Endodermal cell (in vitro differentiated cells): ENCODE measurements at regions not wholly inside any gene's neighbourhood (a gene's known extent, or its start where the extent isn't known, plus 50 kb on each side); places are given as distances from the start of the nearest gene placed in this dataset.

Source experiments
- DNase-seq: peaks from one replicate; pipeline ENCODE4 v3.0.0-alpha.2; 2017
- H3K27ac ChIP-seq: 2 replicates; pipeline ENCODE4 v1.5.1; 2013; ENCODE audit warnings: mild to moderate bottlenecking, low read depth, low read length, moderate library complexity
- H3K27me3 ChIP-seq: 2 replicates; pipeline ENCODE4 v1.6.1; 2013; ENCODE audit warnings: mild to moderate bottlenecking, low read length, moderate library complexity; ENCODE audit not compliant: insufficient read depth, control insufficient read depth, poor library complexity, severe bottlenecking
- H3K36me3 ChIP-seq: 2 replicates; pipeline ENCODE4 v1.7.0; 2013; ENCODE audit warnings: mild to moderate bottlenecking, low read length, moderate library complexity; ENCODE audit not compliant: control insufficient read depth, insufficient read depth
- H3K4me1 ChIP-seq: one replicate; pipeline ENCODE4 v1.7.0; 2013; ENCODE audit warnings: low read length; ENCODE audit not compliant: control insufficient read depth, insufficient read depth
- H3K4me3 ChIP-seq: 2 replicates; pipeline ENCODE4 v1.5.1; 2013; ENCODE audit warnings: mild to moderate bottlenecking, low read length, moderate library complexity
- H3K9ac ChIP-seq: 2 replicates; pipeline ENCODE4 v1.6.1; 2013; ENCODE audit warnings: mild to moderate bottlenecking, low read length, moderate library complexity; ENCODE audit not compliant: poor library complexity, severe bottlenecking; ENCODE audit errors: extremely low read depth
- H3K9me3 ChIP-seq: 2 replicates; pipeline ENCODE4 v1.6.1; 2013; ENCODE audit warnings: mild to moderate bottlenecking, low read length, moderate library complexity; ENCODE audit not compliant: control insufficient read depth
- H3K27ac Mint-ChIP-seq: 2 replicates; pipeline ENCODE4 v1.8.0; 2020; ENCODE audit warnings: mixed read lengths
- H3K27me3 Mint-ChIP-seq: 2 replicates; pipeline ENCODE4 v1.8.0; 2021; ENCODE audit warnings: mild to moderate bottlenecking, mixed read lengths; ENCODE audit not compliant: insufficient read depth
- H3K36me3 Mint-ChIP-seq: 2 replicates; pipeline ENCODE4 v1.8.0; 2020; ENCODE audit warnings: low read depth, mixed read lengths
- H3K4me1 Mint-ChIP-seq: 2 replicates; pipeline ENCODE4 v1.8.0; 2020; ENCODE audit warnings: mixed read lengths
- H3K4me3 Mint-ChIP-seq: 2 replicates; pipeline ENCODE4 v1.8.0; 2020; ENCODE audit warnings: mild to moderate bottlenecking, moderate library complexity, mixed read lengths
- H3K9me3 Mint-ChIP-seq: 2 replicates; pipeline ENCODE4 v1.8.0; 2020; ENCODE audit warnings: mild to moderate bottlenecking, mixed read lengths
- WGBS, 2 experiments: methylation state at CpG; one replicate each; pipeline versions ENCODE4 v1.1.5 to v1.1.7; 2013; ENCODE audit warnings: missing lambda C conversion rate in 2 of 2, mixed read lengths in 1 of 2; ENCODE audit not compliant: insufficient coverage in 1 of 2, insufficient read length in 1 of 2; 5-methylcytosine and 5-hydroxymethylcytosine counted together
- TF ChIP-seq, protein P1 (sequence below): fragments of 200-600 bp; sonication (generic); conservative IDR thresholded peaks from 2 replicates; pipeline ENCODE4 v1.5.0; 2021; ENCODE audit warnings: antibody characterized with exemption, mild to moderate bottlenecking

DNA sequence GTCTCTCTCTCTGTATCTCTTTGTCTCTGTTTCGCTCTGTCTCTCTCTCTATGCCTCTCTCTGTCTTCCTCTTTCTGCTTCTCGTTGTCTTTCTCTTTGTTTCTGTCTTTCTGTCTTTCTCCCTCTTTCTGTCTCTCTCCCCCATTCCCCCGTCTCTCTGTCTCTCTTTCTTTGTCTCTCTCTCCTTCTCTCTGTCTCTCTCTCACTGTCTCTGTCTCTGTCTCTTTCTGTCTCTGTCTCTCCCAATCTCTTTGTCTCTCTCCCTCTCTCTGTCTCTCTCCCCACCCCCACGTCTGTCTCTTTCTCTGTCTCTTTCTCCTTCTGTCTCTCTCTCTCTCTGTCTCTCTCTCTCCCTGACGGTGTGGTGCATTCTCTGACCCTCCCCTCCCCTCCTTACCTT lies 71.9 kb upstream of the ZNF516 start:
- H3K27me3 Mint-ChIP-seq: peaks cover 7% of the 10 kb centered on the region
- WGBS, 2 experiments: 79 to 87% methylated on average over 5 of the region's 5 CpGs
- TF ChIP-seq, protein P1, sequence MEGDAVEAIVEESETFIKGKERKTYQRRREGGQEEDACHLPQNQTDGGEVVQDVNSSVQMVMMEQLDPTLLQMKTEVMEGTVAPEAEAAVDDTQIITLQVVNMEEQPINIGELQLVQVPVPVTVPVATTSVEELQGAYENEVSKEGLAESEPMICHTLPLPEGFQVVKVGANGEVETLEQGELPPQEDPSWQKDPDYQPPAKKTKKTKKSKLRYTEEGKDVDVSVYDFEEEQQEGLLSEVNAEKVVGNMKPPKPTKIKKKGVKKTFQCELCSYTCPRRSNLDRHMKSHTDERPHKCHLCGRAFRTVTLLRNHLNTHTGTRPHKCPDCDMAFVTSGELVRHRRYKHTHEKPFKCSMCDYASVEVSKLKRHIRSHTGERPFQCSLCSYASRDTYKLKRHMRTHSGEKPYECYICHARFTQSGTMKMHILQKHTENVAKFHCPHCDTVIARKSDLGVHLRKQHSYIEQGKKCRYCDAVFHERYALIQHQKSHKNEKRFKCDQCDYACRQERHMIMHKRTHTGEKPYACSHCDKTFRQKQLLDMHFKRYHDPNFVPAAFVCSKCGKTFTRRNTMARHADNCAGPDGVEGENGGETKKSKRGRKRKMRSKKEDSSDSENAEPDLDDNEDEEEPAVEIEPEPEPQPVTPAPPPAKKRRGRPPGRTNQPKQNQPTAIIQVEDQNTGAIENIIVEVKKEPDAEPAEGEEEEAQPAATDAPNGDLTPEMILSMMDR: no peak
- H3K4me1 Mint-ChIP-seq: peaks cover 4% of the 10 kb centered on the region
- no peaks in the 10 kb centered on the region for H3K9me3 ChIP-seq
- no peaks in the 10 kb centered on the region for H3K27me3 ChIP-seq
- H3K9me3 Mint-ChIP-seq: no peaks in the 10 kb centered on the region
- no peaks in the 10 kb centered on the region for H3K36me3 ChIP-seq
- H3K4me1 ChIP-seq: no peaks in the 10 kb centered on the region
- DNase-seq: no peak
- H3K4me3 ChIP-seq: no peak overlapping the region
- H3K4me3 Mint-ChIP-seq: no peak overlapping the region
- no peak overlapping the region for H3K27ac Mint-ChIP-seq
- no peak overlapping the region for H3K9ac ChIP-seq
- no peak overlapping the region for H3K27ac ChIP-seq
- H3K36me3 Mint-ChIP-seq: no peaks in the 10 kb centered on the region

GRCh38 chr18:76565238-76566173 lies 70.5 kb upstream of the ZNF516 start:
- H3K27ac Mint-ChIP-seq: no peak overlapping the region
- no peak overlapping the region for H3K27ac ChIP-seq
- H3K4me3 ChIP-seq: peak overlapping the region; percentile 5
- WGBS, 2 experiments: 56 to 63% methylated on average over 22 to 23 of the region's 23 CpGs
- no peaks in the 10 kb centered on the region for H3K36me3 Mint-ChIP-seq
- H3K4me1 ChIP-seq: no peaks in the 10 kb centered on the region
- H3K27me3 Mint-ChIP-seq: peaks cover 7% of the 10 kb centered on the region
- H3K9me3 ChIP-seq: no peaks in the 10 kb centered on the region
- H3K36me3 ChIP-seq: no peaks in the 10 kb centered on the region
- no peaks in the 10 kb centered on the region for H3K9me3 Mint-ChIP-seq
- TF ChIP-seq, protein P1: no peak
- peaks cover 4% of the 10 kb centered on the region for H3K4me1 Mint-ChIP-seq
- peak; percentile 89 for DNase-seq
- peak overlapping the region; percentile 17 for H3K4me3 Mint-ChIP-seq
- H3K27me3 ChIP-seq: no peaks in the 10 kb centered on the region
- no peak overlapping the region for H3K9ac ChIP-seq

DNA sequence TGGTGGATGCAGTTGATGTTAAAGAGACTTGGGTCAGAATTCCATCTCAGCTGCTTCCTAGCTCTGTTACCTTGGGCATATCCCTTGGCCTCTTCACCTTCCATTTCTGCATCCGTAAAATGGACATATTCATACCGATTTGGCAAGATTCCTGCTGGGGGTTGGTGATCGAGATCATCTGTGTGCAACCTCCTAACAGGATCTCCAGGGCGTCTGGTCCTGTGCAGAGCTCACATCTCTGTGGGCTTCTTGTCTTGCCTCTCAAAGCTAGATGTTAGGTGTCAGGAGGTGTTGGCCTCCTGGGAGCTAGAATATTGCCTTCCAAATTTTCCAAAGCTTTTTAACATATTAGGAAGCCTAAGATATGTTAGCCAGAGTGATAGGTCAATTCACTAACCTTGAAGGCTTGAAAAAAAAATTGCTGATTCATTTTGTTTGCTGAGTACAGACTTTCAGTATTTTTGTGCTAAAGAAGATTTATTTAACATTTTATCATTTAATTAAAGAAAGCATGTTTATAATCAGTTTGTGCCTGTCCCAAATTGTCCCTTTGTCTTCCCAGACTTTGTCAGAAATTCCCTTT lies 69.7 kb upstream of the ZNF516 start:
- WGBS, 2 experiments: 76 to 93% methylated on average over 4 of the region's 4 CpGs
- TF ChIP-seq, protein P1: no peak
- H3K27me3 ChIP-seq: no peaks in the 10 kb centered on the region
- Mint-ChIP-seq H3K36me3 (no peaks in the 10 kb centered on the region), H3K27ac (no peak overlapping the region), H3K27me3 (peaks cover 7% of the 10 kb centered on the region), H3K4me1 (peaks cover 4% of the 10 kb centered on the region), H3K4me3 (peak overlapping the region; percentile 17), H3K9me3 (no peaks in the 10 kb centered on the region)
- H3K9me3 ChIP-seq: no peaks in the 10 kb centered on the region
- no peak overlapping the region for H3K9ac ChIP-seq
- no peak for DNase-seq
- H3K4me1 ChIP-seq: no peaks in the 10 kb centered on the region
- H3K4me3 ChIP-seq: no peak overlapping the region
- H3K36me3 ChIP-seq: no peaks in the 10 kb centered on the region
- H3K27ac ChIP-seq: no peak overlapping the region
